ENCODE measurements at regions not wholly inside any gene's neighbourhood (a gene's known extent, or its start where the extent isn't known, plus 50 kb on each side); places are given as distances from the start of the nearest gene placed in this dataset.
"Not testable (repeated sequence)": the region's sequence is repeated elsewhere in the genome, so short reads cannot be mapped to it uniquely, and the experiment has no call there.

- in situ Hi-C loops (cut with MboI; ENCODE audit: low pct_unique_long_range_greater_than_20kb, low sequenced_read_pairs, unreplicated experiment), result no loop called here
- no peak for DNase-seq (ENCODE audit: low spot score)
- TF ChIP-seq CTCF (IDR thresholded peaks at IDR 0.05; ENCODE audit: extremely low read depth, insufficient read depth, missing control alignments), result no peak
Observed at GRCh38 chr11:87724358-87724757, 450.9 kb downstream of the RAB38 start.

GRCh38 chr11:87722756-87723565 lies 452.3 kb downstream of the RAB38 start:
- DNase-seq (ENCODE audit: low spot score), result peak; percentile 9
- in situ Hi-C loops (cut with MboI; ENCODE audit: low pct_unique_long_range_greater_than_20kb, low sequenced_read_pairs, unreplicated experiment), result no loop called here
- peak; percentile 80 for TF ChIP-seq CTCF (IDR thresholded peaks at IDR 0.05; ENCODE audit: extremely low read depth, insufficient read depth, missing control alignments)

GRCh38 chr11:87719326-87720073 lies 455.7 kb downstream of the RAB38 start:
- no peak for TF ChIP-seq CTCF (IDR thresholded peaks at IDR 0.05; ENCODE audit: extremely low read depth, insufficient read depth, missing control alignments)
- DNase-seq (ENCODE audit: low spot score), result no peak
- in situ Hi-C loops (cut with MboI; ENCODE audit: low pct_unique_long_range_greater_than_20kb, low sequenced_read_pairs, unreplicated experiment), result no loop called here

- no peak for DNase-seq (ENCODE audit: low spot score)
- no peak for TF ChIP-seq CTCF (IDR thresholded peaks at IDR 0.05; ENCODE audit: extremely low read depth, insufficient read depth, missing control alignments)
- in situ Hi-C loops (cut with MboI; ENCODE audit: low pct_unique_long_range_greater_than_20kb, low sequenced_read_pairs, unreplicated experiment), result no loop called here
Observed at GRCh38 chr11:87712802-87713202, 462.4 kb downstream of the RAB38 start.

- in situ Hi-C loops (cut with MboI; ENCODE audit: low pct_unique_long_range_greater_than_20kb, low sequenced_read_pairs, unreplicated experiment), result no loop called here
- DNase-seq (ENCODE audit: low spot score), result no peak
- TF ChIP-seq CTCF (IDR thresholded peaks at IDR 0.05; ENCODE audit: extremely low read depth, insufficient read depth, missing control alignments), result no peak
Observed at GRCh38 chr11:87712391-87712790, 462.9 kb downstream of the RAB38 start.

GRCh38 chr11:87703589-87703988 lies 471.7 kb downstream of the RAB38 start:
- DNase-seq (ENCODE audit: low spot score); in situ Hi-C loops (cut with MboI; ENCODE audit: low pct_unique_long_range_greater_than_20kb, low sequenced_read_pairs, unreplicated experiment): not testable (repeated sequence)

- TF ChIP-seq CTCF (IDR thresholded peaks at IDR 0.05; ENCODE audit: extremely low read depth, insufficient read depth, missing control alignments), result no peak
- in situ Hi-C loops (cut with MboI; ENCODE audit: low pct_unique_long_range_greater_than_20kb, low sequenced_read_pairs, unreplicated experiment), result no loop called here
- DNase-seq (ENCODE audit: low spot score), result no peak
Observed at GRCh38 chr11:87675993-87676392, 499.2 kb downstream of the RAB38 start.
